ENCODE measurements at regions not wholly inside any gene's neighbourhood (a gene's known extent, or its start where the extent isn't known, plus 50 kb on each side); places are given as distances from the start of the nearest gene placed in this dataset.

DNA sequence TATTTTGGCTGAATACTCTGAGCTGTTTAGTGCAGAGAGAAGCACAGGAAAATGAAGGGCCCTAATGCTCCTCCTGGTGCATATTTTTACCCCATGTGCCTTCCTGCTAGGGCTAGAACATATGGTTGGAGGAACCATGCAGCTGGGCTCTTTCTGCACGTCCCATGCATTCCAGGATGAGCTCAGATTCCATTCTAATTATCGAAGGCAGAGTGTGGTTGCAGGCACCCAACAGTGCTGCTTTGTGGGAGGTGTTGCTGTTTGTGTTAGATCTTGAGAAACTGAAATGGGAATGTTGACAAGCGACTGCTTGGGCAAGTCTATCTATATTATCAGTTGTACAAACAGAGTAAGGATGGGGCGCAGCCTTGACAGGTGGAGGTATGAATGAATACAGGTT, 419.5 kb downstream of the DHX35 start:
- Histone ChIP-seq H4K8ac (ENCODE audit: low read depth, low read length) (no peak overlapping the region), H3K9ac (ENCODE audit: low read depth, low read length, poor library complexity) (no peak overlapping the region), H3K23ac (ENCODE audit: low read depth, low read length, poor library complexity) (no peak overlapping the region), H3K4ac (ENCODE audit: low read length) (no peak overlapping the region), H3K27ac (replicated peaks; ENCODE audit: low read length) (no peak overlapping the region), H3K4me3 (ENCODE audit: low read length in 2 of 2) (no peak overlapping the region), H3K18ac (ENCODE audit: low read length) (no peak overlapping the region), H2BK5ac (ENCODE audit: low read length) (no peak overlapping the region), H4K91ac (ENCODE audit: low read depth, low read length, poor library complexity) (no peak overlapping the region), H2BK120ac (ENCODE audit: low read depth, low read length) (no peak overlapping the region), H2BK15ac (ENCODE audit: low read length) (no peak overlapping the region), H3K36me3 (replicated peaks in 1 of 2; ENCODE audit: control insufficient read depth in 2 of 2, insufficient read depth in 2 of 2, low read length in 2 of 2) (no peaks in the 10 kb centered on the region), H3K14ac (ENCODE audit: low read length) (no peak overlapping the region), H3K27me3 (ENCODE audit: control insufficient read depth in 3 of 3, insufficient read depth in 3 of 3, low read depth in 1 of 3, low read length in 3 of 3) (no peaks in the 10 kb centered on the region), H2AFZ (ENCODE audit: low read length) (no peak overlapping the region), H3K4me2 (ENCODE audit: insufficient read depth, low read length, poor library complexity, severe bottlenecking) (no peak overlapping the region), H3K4me1 (ENCODE audit: control insufficient read depth in 2 of 2, insufficient read depth in 1 of 2, low read depth in 1 of 2, low read length in 2 of 2) (no peaks in the 10 kb centered on the region), H3K79me1 (ENCODE audit: low read depth, low read length) (no peaks in the 10 kb centered on the region), H2BK12ac (ENCODE audit: low read length) (no peak overlapping the region), H2AK5ac (ENCODE audit: low read depth, low read length) (no peak overlapping the region), H3K9me3 (replicated peaks in 1 of 2; ENCODE audit: control insufficient read depth in 2 of 2, insufficient read depth in 1 of 2, low read depth in 1 of 2, low read length in 2 of 2) (no peaks in the 10 kb centered on the region)
- peak; percentile 2 for DNase-seq (ENCODE audit: low spot score)
- WGBS, 2 donors (ENCODE audit: extremely low coverage in 2 of 2, insufficient read length in 2 of 2, insufficient replicate concordance in 1 of 2), result no CpG with 5 or more reads among the region's 4 CpGs

DNA sequence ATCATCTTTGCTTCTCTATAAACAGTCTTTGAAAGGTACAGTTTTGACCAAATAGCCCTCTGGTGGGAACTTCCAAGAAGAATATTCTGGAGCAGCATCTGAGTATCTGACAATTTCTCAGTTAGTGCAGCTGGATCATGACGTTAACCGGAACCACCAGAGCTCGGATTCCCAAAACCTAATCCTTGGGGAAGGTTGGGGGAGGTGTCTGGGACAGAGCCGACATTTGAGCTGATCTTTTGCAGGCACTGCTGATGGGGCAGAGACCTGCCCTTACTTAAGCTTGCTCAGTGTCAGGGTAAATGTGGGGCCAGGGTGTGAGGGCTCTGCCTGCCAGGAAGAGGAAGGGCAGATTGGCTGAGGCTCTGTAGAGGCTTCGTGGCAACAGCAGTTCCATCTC, 416.6 kb downstream of the DHX35 start:
- no peak overlapping the region for H2BK12ac ChIP-seq (ENCODE audit: low read length)
- no peak overlapping the region for H3K14ac ChIP-seq (ENCODE audit: low read length)
- no peaks in the 10 kb centered on the region for H3K79me1 ChIP-seq (ENCODE audit: low read depth, low read length)
- H3K9ac ChIP-seq (ENCODE audit: low read depth, low read length, poor library complexity), result no peak overlapping the region
- H4K91ac ChIP-seq (ENCODE audit: low read depth, low read length, poor library complexity), result no peak overlapping the region
- no peak overlapping the region for H3K27ac ChIP-seq (replicated peaks; ENCODE audit: low read length)
- H2BK120ac ChIP-seq (ENCODE audit: low read depth, low read length), result no peak overlapping the region
- H3K23ac ChIP-seq (ENCODE audit: low read depth, low read length, poor library complexity), result no peak overlapping the region
- H2BK15ac ChIP-seq (ENCODE audit: low read length), result no peak overlapping the region
- no peak overlapping the region for H2BK5ac ChIP-seq (ENCODE audit: low read length)
- no peaks in the 10 kb centered on the region for H3K27me3 ChIP-seq (ENCODE audit: control insufficient read depth in 3 of 3, insufficient read depth in 3 of 3, low read depth in 1 of 3, low read length in 3 of 3)
- no peak for DNase-seq (ENCODE audit: low spot score)
- WGBS, 2 donors (ENCODE audit: extremely low coverage in 2 of 2, insufficient read length in 2 of 2, insufficient replicate concordance in 1 of 2), result no CpG with 5 or more reads among the region's 5 CpGs
- H4K8ac ChIP-seq (ENCODE audit: low read depth, low read length), result no peak overlapping the region
- H3K4me1 ChIP-seq (ENCODE audit: control insufficient read depth in 2 of 2, insufficient read depth in 1 of 2, low read depth in 1 of 2, low read length in 2 of 2), result no peaks in the 10 kb centered on the region
- H3K9me3 ChIP-seq (replicated peaks in 1 of 2; ENCODE audit: control insufficient read depth in 2 of 2, insufficient read depth in 1 of 2, low read depth in 1 of 2, low read length in 2 of 2), result no peaks in the 10 kb centered on the region
- no peak overlapping the region for H2AFZ ChIP-seq (ENCODE audit: low read length)
- H3K4me3 ChIP-seq (ENCODE audit: low read length in 2 of 2), result no peak overlapping the region
- peak overlapping the region; percentile 58 for H3K18ac ChIP-seq (ENCODE audit: low read length)
- H3K4me2 ChIP-seq (ENCODE audit: insufficient read depth, low read length, poor library complexity, severe bottlenecking), result no peak overlapping the region
- no peak overlapping the region for H2AK5ac ChIP-seq (ENCODE audit: low read depth, low read length)
- H3K36me3 ChIP-seq (replicated peaks in 1 of 2; ENCODE audit: control insufficient read depth in 2 of 2, insufficient read depth in 2 of 2, low read length in 2 of 2), result no peaks in the 10 kb centered on the region
- no peak overlapping the region for H3K4ac ChIP-seq (ENCODE audit: low read length)

DNA sequence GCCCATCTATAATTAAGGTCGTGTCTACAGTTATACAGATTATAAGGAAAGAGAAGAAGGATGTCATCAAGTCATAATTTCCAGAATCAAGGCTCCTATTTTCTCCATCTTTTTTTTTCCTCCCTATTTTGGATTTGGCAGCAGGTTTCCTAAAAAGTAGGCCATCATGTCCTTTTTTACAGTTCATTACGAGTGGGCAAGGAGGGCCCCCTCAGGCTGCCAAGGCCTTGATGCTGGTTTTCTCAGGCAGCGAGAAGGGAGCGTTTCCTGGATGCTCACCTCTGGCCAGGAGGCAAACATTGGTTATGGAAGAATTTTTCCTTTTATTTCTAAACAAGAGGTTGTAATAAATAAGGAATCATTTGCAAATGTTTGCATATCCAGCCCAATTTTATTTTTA, 414.6 kb downstream of the DHX35 start:
- Histone ChIP-seq H3K9ac (ENCODE audit: low read depth, low read length, poor library complexity) (no peak overlapping the region), H3K4me3 (ENCODE audit: low read length in 2 of 2) (no peak overlapping the region), H3K4me1 (ENCODE audit: control insufficient read depth in 2 of 2, insufficient read depth in 1 of 2, low read depth in 1 of 2, low read length in 2 of 2) (no peaks in the 10 kb centered on the region), H4K91ac (ENCODE audit: low read depth, low read length, poor library complexity) (no peak overlapping the region), H2BK12ac (ENCODE audit: low read length) (no peak overlapping the region), H2BK15ac (ENCODE audit: low read length) (no peak overlapping the region), H4K8ac (ENCODE audit: low read depth, low read length) (no peak overlapping the region), H2BK120ac (ENCODE audit: low read depth, low read length) (no peak overlapping the region), H3K23ac (ENCODE audit: low read depth, low read length, poor library complexity) (no peak overlapping the region), H2AK5ac (ENCODE audit: low read depth, low read length) (no peak overlapping the region), H3K4ac (ENCODE audit: low read length) (no peak overlapping the region), H3K14ac (ENCODE audit: low read length) (no peak overlapping the region), H3K36me3 (replicated peaks in 1 of 2; ENCODE audit: control insufficient read depth in 2 of 2, insufficient read depth in 2 of 2, low read length in 2 of 2) (no peaks in the 10 kb centered on the region), H3K79me1 (ENCODE audit: low read depth, low read length) (no peaks in the 10 kb centered on the region), H2BK5ac (ENCODE audit: low read length) (no peak overlapping the region), H3K4me2 (ENCODE audit: insufficient read depth, low read length, poor library complexity, severe bottlenecking) (no peak overlapping the region), H3K18ac (ENCODE audit: low read length) (no peak overlapping the region), H3K9me3 (replicated peaks in 1 of 2; ENCODE audit: control insufficient read depth in 2 of 2, insufficient read depth in 1 of 2, low read depth in 1 of 2, low read length in 2 of 2) (no peaks in the 10 kb centered on the region), H2AFZ (ENCODE audit: low read length) (no peak overlapping the region), H3K27ac (replicated peaks; ENCODE audit: low read length) (no peak overlapping the region), H3K27me3 (ENCODE audit: control insufficient read depth in 3 of 3, insufficient read depth in 3 of 3, low read depth in 1 of 3, low read length in 3 of 3) (no peaks in the 10 kb centered on the region)
- WGBS, 2 donors (ENCODE audit: extremely low coverage in 2 of 2, insufficient read length in 2 of 2, insufficient replicate concordance in 1 of 2), result no CpG with 5 or more reads among the region's 4 CpGs
- no peak for DNase-seq (ENCODE audit: low spot score)

DNA sequence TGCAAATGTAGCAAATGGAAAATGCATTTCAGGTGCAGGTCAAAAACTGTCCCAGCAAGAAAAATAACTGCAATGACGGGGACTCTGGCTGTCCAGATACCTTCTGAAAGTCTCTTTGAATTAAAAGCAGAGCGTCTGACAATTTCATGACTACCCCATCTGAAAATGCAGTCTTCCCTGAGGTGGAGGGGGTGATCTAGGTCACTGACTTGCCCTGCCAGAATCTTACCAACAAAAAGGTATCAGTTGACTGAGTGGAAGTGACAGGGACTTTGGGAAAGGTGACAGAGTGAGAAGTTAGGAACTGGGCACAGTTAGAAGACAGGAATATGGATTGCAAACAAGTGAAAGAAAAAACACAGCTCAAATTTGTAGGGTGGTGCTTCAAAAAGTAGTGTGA, 402.2 kb downstream of the DHX35 start:
- H4K8ac ChIP-seq (ENCODE audit: low read depth, low read length), result no peak overlapping the region
- H3K18ac ChIP-seq (ENCODE audit: low read length), result no peak overlapping the region
- no peaks in the 10 kb centered on the region for H3K79me1 ChIP-seq (ENCODE audit: low read depth, low read length)
- H3K4me3 ChIP-seq (ENCODE audit: low read length in 2 of 2), result no peak overlapping the region
- no CpG with 5 or more reads among the region's 2 CpGs for WGBS, 2 donors (ENCODE audit: extremely low coverage in 2 of 2, insufficient read length in 2 of 2, insufficient replicate concordance in 1 of 2)
- H2AK5ac ChIP-seq (ENCODE audit: low read depth, low read length), result no peak overlapping the region
- no peaks in the 10 kb centered on the region for H3K36me3 ChIP-seq (replicated peaks in 1 of 2; ENCODE audit: control insufficient read depth in 2 of 2, insufficient read depth in 2 of 2, low read length in 2 of 2)
- no peak overlapping the region for H2BK5ac ChIP-seq (ENCODE audit: low read length)
- H2BK15ac ChIP-seq (ENCODE audit: low read length), result no peak overlapping the region
- H3K9ac ChIP-seq (ENCODE audit: low read depth, low read length, poor library complexity), result no peak overlapping the region
- H4K91ac ChIP-seq (ENCODE audit: low read depth, low read length, poor library complexity), result no peak overlapping the region
- H2AFZ ChIP-seq (ENCODE audit: low read length), result no peak overlapping the region
- no peak for DNase-seq (ENCODE audit: low spot score)
- no peak overlapping the region for H2BK12ac ChIP-seq (ENCODE audit: low read length)
- no peak overlapping the region for H3K23ac ChIP-seq (ENCODE audit: low read depth, low read length, poor library complexity)
- H3K27ac ChIP-seq (replicated peaks; ENCODE audit: low read length), result no peak overlapping the region
- H3K4ac ChIP-seq (ENCODE audit: low read length), result no peak overlapping the region
- H3K4me1 ChIP-seq (ENCODE audit: control insufficient read depth in 2 of 2, insufficient read depth in 1 of 2, low read depth in 1 of 2, low read length in 2 of 2), result no peaks in the 10 kb centered on the region
- no peaks in the 10 kb centered on the region for H3K9me3 ChIP-seq (replicated peaks in 1 of 2; ENCODE audit: control insufficient read depth in 2 of 2, insufficient read depth in 1 of 2, low read depth in 1 of 2, low read length in 2 of 2)
- H2BK120ac ChIP-seq (ENCODE audit: low read depth, low read length), result no peak overlapping the region
- H3K14ac ChIP-seq (ENCODE audit: low read length), result no peak overlapping the region
- no peak overlapping the region for H3K4me2 ChIP-seq (ENCODE audit: insufficient read depth, low read length, poor library complexity, severe bottlenecking)
- H3K27me3 ChIP-seq (ENCODE audit: control insufficient read depth in 3 of 3, insufficient read depth in 3 of 3, low read depth in 1 of 3, low read length in 3 of 3), result peaks cover 0 to 3% (median 0%) of the 10 kb centered on the region in 3 experiments

Measured in neuronal stem cell (in vitro differentiated cells).